Upper lobe of left lung (tissue), 4 donors: ENCODE measurements at regions not wholly inside any gene's neighbourhood (a gene's known extent, or its start where the extent isn't known, plus 50 kb on each side); places are given as distances from the start of the nearest gene placed in this dataset.

Experiments
- CTCF ChIP-seq, 6 experiments: fragments of 450-650 bp in 4 of 6; fragments of 200-600 bp in 2 of 6; sonication (generic) in 2 of 6; IDR thresholded peaks; one replicate each; pipeline ENCODE4 v1.5.1; 2016 to 2019; ENCODE audit warnings: antibody characterized with exemption in 6 of 6
- POLR2AphosphoS5 ChIP-seq, 2 donors: sonication (generic); formaldehyde crosslinking; IDR thresholded peaks; one replicate each; pipeline ENCODE4 v1.5.1; 2017; ENCODE audit warnings: antibody characterized with exemption in 2 of 2

DNA sequence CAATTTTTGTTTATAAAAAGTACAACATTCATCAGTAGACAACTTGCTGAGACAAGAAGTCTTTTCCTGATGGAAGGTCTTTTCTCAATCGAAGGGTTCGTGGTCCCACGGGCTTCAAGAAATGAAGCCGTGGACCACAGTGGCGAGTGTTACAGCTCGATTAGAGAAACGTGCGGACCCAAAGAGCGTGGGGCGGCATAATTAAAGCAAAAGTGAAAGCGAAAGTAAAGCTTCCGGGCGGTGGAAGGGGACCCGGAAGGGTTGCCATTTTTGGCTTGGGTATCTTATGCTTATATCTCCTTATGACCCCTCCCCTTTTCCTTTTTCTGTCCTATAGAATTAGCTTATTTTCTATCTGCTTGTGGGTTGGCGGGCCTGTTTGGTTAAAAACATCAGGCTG, 2309.4 kb upstream of the ACO1 start:
- TF ChIP-seq CTCF (IDR thresholded peaks at IDR 0.05) (no peak), POLR2AphosphoS5 (IDR thresholded peaks at IDR 0.05) (no peak)
